Stimulated activated CD8-positive, alpha-beta memory T cell treated with anti-CD3 and anti-CD28 coated beads, Interleukin-12 subunit alpha, Interleukin-12 subunit beta, amount 100 ng/mL, for 24 hours (primary cell): ENCODE measurements at regions not wholly inside any gene's neighbourhood (a gene's known extent, or its start where the extent isn't known, plus 50 kb on each side); places are given as distances from the start of the nearest gene placed in this dataset.

ENCODE experiments used
- DNase-seq: peaks from one replicate; pipeline ENCODE4 v3.0.0-alpha.2; 2020; ENCODE audit errors: extremely low read depth

DNA sequence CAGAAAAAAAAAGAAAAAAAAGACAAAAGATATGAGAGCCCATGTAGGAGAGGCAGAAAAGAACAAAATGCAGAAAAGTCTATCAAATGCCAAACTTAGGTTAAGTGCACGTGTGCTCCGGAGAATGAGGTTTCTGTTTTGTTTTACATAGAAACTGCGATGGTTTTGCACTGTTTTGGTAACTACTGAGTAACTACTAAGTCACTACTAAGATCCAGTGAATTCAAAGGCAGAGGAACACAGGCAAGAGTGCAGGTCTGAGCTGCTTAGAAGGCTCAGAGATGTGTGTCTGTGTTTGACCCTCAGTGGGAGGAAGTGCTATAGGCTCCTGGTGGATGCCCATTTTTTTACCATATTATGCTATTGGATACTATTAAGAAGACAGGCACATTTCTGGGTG, 299.3 kb downstream of the NDFIP2 start:
- DNase-seq = no peak

DNA sequence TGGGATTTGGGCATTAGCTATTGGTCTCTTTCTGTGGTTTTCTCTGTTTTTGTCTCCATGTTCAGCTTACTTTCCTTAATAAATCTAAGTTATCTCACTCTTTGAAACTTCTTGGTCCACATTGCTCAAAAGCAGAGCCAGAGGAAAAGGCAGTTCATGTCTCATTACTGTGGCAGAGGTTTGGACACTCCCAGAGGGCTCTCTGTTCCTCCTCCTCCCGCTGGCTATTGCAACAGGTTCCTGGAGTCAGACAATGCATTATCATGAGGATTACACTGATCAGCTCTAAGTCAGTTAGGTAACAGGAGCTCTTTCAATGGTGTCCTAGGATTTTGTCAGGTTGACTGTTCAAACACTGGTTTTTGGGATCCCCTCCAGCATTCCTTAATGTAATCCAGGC, 298.8 kb downstream of the NDFIP2 start:
- no peak for DNase-seq

DNA sequence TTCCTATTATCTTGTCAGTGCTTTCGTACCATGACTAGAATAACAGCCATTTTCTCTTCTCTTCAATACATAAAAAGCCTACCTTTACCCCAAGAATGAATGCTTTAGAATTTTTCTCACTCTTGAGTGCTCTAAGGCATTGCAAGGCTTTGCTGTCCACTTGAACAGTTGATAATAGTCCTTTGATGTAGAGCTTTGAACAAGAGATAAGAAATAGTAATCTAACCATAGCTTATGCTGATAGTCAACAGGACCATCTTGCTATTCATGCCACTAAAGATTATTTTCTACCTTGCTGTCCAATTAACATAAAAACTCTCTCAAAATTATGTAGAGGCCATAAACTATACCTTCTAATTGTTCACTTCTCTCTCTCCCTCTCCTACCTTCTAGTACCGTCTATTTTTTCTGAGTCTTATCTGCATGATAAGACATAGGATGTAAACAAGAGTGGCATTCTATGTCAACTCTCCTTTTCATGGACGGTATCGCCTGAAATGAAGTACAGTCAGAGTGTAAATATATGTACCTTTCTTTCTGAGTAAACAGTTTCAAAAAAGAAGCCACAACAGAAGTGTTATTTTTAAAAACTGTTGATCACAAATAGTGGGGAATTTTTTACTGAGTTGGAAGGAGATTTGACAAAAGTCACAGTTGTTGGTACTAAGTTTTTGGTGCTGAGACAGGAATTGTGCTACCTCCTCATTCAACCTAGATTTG, 297.9 kb downstream of the NDFIP2 start:
- no peak for DNase-seq

DNA sequence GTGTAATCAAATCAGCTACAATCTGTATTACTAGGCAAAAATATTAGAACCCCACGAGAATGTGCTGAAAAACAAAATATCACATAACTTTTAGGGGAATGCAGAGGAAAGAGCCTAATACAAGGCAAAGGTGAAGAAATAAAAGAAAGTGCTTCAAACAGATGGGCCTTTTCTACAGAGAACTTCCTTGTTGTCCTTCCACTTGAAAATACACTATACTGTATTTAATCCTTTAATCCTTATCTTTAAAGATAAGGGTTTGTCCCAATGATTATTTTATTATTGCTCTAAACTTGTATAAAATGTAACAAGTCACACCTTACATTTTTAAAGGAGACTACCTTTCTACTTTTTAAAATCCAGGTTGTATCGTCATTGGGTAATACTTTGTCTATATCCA, 296.5 kb downstream of the NDFIP2 start:
- DNase-seq = no peak

DNA sequence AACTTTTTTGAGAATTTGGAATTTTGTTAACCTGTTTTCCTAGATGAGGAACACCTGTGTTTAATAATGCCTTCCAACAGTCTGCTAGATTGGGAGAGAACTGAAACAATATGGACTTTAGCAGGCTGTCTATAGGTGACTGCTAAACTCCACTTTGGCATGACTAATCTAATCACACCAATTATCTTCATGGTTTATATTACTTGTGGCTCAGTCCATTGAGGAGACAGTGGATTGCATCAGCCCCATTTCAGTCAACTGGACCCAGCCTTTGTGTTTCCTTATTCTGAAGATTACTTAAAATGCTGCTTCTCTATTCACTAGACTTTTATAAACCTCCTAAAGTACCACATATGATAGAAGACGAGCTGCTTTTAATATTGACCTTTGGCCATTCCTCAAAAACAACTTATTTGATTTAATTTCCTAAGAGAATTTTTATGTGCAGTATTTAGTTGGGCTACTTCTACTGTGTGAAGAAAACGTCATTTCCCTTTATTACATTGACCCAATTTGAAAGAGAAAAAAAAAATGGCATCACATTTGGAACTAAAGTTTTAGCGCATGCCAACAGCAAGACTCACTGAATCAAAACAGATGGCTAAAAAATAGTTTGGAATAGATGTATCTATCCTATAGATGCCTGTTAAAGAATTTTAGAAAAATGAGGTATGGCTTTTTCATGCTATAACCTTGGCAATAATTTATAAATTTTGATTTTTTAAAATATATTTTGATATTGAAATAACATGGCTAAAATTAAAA, 295.8 kb downstream of the NDFIP2 start:
- no peak for DNase-seq

DNA sequence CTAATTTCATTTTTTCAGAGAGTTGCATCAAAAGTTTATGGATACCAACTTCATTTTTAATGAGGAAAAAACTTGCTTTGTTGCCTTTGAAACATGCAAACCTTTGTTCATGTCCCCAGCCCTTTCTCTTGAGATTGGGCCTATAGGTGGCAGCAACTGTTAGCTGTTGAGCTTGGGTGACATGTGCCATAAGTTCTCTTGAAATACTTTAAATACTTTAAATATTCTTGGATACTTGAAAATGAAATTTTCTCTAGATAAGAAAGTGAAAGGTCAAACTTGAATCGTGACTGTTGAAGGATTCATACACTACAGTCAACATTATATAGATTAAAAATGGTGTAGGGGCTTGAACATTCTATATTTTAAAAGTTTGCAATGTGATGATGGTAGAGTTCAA, 294.9 kb downstream of the NDFIP2 start:
- no peak for DNase-seq

DNA sequence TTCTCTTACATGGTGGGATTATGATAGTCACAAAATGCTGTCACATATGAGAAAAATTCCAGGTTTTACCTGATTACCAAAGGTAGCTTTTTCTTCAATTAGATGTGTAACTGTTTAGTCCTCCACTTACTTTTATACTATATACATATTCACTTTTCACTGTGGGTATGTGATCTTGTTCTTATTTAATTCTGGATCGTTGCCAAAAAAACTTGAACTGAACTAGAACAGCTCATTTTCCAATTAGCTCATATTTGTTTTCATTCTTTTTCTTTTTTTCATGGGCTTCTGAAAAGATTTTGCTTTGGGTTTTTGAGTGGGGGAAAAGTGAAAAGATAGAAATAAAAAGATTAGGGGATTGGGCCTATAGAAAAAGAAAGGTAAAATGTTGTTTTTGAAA, 291.9 kb downstream of the NDFIP2 start:
- no peak for DNase-seq

DNA sequence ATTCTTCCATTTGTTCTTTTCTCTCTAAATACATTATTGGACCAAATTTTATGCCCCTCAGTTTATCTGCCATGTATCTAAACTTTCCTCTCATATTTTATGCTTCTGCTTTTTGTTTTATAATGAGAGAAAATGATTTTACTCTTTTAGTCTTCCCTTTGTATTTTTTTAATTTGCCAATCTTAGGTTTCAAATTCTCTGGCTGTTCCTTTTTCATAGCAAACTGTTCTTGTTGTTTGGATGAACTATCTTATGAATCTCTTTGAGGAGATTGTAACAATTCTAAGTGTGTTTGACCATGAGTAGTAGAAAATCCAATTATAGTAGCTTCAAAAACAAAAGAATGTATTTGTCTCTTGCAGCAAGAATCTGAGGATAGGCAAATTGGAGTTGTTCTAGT, 290.5 kb downstream of the NDFIP2 start:
- no peak for DNase-seq

DNA sequence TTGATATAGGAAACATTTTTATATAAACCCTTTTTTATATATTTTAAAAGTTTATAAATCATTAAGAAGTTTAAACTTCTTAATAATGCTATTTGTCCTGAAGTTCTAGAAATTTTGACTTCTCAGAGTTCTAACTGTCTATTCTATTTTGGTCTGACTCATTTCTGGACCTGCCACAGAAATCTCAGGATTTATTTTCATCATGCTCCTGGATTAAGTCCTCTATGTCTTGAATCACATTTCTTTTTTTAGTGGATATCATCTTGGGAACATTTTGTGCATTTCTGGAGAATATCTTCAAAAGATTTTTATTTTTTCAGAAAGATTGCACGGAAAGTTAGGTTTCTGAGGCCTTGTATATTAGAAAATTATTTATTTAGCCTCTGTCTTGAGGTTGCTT, 289.1 kb downstream of the NDFIP2 start:
- no peak for DNase-seq

DNA sequence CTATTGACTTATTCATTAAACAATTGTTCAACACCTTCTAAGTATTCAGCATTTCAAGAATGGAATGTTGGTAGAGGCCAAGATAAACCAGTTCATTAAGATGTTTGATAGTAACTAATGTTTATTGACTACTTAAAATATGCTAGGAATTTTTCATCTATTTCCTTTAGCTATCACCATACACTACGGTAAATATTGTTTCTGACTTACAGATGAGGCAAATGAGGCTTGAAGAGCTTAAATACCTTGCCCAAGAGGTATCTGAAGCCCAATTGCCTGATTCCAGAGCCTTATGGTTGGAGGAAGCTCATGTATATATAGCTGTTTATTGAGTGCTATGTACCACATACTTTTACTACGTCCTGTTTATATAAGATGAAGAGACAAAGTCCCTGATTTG, 286.2 kb downstream of the NDFIP2 start:
- no peak for DNase-seq

DNA sequence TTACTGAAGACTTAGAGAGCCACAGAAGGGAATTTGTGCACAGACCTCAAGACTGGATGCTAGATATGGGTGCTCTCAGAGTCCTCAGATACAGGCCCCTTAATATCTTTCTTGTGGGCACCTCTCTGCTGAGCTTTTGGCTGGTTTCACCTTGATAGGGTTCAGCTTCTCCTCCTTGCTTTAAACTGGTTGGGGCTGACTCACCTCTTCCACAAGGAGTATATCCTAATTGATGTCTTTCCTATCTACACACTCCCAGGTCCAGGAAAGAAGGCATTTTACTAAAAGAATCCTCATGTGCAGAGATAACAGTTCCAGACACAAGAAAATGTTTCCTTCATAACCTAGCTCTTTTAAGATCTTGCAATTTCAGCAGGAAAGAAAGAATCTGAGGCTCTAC, 284.4 kb downstream of the NDFIP2 start:
- no peak for DNase-seq

DNA sequence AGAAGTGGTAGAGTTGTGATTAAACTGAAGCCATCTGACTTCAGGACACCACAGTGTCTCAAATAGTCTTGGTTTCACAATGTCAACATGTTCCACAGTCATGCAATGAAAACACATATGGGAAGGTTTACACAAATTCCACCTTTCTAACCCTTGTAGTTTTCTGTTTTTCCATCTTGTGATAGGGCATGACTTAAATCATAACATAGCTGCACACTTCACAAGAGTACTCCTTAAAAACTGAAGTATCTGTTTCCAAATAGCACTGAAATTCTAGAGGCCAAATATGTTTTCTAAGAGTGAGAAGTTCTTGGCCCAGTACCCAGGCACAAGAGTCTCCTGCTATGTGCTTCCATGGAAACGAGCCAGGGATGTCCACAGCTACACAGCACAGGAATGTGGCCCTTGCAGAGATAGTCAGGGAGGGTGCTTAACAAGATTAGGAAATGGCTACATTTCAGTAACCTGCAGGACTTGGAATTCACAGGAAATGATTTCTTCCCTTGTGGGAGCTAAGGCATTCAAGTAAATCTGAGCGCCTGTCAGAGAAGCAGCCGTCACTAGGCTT, 269.1 kb downstream of the NDFIP2 start:
- DNase-seq = no peak

DNA sequence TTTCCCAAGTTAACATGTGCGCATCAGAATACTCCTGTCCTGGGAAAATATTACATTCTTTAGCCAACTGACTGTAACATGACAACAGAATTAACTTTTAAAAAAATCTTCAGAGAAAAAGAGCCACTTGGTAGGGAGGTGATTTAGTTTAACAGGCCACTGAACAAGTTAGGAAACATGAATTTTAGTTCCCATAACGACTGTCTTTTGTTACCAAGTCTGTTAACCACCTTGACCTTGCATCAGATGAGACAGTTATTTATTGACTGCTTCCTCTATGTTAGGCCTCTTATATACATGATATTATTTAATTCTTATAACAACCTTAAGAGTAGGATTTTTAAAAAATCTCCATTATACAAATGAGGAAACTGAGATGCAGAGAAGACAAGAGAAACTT, 268.6 kb downstream of the NDFIP2 start:
- DNase-seq = no peak

DNA sequence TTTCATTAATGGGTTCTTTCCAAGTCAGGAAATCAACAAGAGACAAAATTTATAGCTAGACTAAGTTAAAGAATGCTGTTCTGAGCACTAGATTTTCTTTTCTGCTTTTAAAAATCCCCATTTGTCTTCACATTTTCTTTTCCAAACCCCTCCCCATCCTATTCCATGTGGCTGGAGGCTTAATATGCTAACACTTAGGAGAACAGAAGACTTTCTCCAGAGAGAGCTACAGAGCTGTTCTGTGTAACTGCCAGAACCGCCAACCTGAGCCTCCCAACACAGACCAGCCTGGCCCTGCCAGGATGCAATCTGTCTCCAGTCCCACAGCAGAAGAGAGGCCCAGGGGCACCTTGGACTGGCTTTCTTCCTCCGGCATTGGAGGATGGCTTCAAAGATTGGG, 264.1 kb downstream of the NDFIP2 start:
- no peak for DNase-seq

DNA sequence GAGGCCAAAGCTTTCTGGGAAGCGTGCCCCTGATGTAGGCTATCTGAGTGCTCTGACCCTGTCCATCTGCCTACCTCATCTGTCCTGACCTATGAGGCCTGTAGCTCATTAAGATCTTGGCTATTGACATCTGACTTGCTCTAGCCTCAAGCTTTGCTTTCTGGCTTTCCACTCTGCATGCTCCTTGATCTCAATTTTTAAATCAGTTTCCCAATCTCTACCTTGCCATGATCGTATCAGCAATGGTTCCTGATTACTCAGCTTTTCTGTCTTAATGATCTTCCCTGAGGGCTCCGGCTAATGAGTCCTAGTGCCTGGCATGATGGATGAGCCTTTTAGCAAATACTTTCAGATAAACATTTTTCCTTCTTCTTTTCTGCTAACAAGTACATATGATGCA, 262.0 kb downstream of the NDFIP2 start:
- DNase-seq = no peak

DNA sequence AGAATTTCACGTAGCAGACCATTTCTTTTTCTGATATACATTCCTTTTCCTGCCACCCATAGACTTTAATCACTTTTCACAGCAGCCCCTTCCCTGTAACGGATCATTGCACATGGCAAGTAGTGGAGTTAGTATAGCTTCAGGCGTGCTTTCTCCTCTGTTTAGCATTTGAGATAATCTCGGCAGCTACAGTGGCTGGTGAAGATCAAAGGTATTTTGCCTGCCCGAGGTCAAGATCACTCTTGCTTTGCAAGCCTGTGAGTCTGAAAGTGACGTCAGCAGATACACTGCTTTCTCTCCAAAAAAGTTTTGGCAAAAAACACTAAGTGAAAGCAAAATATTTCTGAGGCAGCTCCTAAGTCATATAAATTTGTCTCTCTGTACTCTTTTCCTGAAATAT, 260.0 kb downstream of the NDFIP2 start:
- no peak for DNase-seq

DNA sequence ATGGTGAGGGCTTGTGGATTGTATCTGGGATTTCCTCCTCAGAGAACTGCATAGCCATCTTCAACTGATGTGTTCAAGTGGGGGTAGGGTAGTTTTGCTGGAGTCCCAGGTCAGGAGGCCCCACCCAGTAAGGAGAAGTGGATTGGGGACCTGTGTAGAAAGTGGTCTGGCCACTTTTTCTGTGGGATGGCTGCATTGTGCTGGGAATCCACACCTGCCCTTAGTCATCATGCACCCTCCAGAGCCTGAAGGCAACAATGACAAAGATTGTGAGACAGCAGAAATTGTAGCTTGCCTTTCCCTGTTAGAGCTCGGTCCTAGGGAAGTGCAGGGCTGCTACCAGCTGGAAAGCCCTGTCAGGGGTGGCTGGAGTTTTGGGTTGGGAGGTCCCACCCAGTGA, 255.4 kb downstream of the NDFIP2 start:
- DNase-seq = no peak

DNA sequence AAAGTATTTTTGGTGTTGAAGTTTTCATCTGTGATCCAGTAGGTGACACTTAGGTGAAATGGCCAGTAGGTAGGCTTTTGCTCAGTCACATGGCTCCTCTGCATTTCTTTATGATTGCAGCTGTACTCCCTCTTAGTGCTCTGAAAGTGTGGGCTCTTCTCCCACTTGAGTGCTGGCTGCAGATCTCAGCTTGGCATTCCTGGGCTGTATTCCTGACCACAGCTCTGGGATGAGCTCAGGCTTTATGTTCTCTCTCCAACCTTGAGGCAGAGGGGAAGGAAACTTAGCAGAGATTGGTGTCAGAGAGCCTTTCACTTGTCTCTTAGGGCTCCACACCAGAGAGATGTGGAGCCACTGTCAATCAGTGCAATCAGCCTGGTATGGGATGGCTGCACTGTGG, 254.3 kb downstream of the NDFIP2 start:
- DNase-seq = no peak

DNA sequence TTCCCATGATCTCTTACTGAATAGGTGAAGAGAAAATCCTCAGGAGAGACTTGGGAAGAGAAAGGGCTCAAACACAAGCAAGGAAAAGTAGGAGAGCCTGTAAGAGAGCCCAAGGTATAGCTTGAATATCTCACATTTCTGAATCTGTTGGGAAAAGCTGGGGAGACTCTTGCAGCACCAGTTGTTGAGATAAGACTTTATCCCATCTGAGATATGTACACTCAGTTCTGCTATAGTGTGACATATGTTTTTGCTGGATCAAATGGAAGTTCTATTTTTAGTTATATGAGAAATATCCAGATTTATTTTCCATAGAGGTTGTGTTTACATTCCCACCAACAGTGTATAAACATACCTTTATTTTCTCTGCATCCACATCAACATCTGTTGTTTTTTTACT, 246.1 kb downstream of the NDFIP2 start:
- DNase-seq = no peak

DNA sequence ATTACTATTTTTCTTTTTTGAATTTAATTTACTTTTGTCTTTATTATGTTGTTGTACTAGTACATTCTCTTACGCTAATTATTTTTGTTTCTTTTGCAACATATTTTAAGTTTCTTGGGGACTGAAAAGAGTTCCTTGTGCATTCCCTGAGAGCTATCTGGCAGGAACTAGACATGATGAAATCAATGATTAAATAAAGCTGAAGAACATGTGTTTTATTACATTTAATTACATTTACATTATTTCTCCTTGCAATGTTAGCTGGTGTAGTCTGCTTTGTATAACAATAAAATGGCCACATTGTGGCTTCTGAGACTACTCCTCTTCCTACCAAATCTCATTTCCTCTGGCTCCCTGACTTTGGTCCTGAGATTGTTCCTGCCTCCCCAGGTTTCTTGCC, 244.9 kb downstream of the NDFIP2 start:
- DNase-seq = no peak

DNA sequence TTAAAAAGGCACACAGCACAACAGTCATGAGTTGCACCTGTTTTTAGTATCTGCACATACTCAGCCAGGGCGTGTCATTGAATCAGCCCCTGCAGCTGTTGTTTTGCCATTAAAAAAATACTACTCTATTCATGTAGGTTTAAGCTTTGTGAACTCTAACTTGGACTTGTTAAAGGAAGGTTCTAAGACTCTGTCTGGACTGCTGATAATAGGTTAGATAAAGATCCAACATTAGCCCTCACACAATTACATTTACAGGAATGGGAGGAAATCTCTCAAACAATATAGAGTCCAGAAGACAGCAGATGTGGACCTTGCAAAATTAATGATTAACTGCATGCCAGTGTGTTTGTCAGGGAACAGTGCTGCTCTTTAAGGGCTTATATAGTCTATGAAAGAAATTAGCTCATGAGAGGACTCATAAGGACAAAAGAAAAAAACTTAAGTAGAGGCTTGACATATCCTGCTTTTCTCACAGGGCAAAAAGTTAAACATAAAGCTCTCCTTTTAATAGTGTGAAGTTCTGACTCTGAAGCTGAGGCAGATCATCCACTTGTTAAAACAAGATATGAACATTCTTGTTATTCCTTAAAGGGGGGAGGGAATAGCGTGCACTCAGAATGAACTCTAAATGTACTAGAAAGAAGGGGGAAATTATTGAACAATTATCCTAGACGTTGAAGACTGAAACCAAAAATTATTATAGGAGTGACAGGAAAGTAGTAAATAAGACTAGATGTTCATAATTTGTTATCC, 243.6 kb downstream of the NDFIP2 start:
- DNase-seq = no peak

DNA sequence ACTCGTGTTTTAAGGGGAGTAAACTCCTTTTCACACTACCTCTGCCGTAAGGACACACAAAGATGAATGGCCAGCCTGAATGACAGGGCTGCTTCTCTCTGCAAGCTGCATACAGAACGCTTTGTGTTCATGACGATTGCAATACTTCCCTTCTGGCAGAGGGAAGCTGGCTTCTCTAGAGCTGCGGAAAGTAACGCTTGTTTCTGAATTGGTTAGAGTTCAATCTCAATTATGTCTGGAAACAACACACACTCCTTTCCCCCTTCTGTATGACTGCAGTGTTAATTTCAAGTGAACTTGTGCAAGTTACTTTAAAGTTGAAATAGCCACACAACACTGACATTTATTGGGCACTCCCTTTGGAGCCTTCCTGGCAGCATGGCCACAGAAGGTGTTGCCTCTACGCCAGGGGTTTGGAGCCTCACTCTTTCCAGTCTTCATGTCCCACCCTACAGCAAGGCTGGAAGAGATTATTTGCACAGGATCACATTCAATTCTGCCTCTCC, 242.6 kb downstream of the NDFIP2 start:
- DNase-seq = no peak
